ENCODE measurements at regions not wholly inside any gene's neighbourhood (a gene's known extent, or its start where the extent isn't known, plus 50 kb on each side); places are given as distances from the start of the nearest gene placed in this dataset.
A peak's percentile ranks its signal among the peaks of the same experiment; 100 is the strongest.

DNA sequence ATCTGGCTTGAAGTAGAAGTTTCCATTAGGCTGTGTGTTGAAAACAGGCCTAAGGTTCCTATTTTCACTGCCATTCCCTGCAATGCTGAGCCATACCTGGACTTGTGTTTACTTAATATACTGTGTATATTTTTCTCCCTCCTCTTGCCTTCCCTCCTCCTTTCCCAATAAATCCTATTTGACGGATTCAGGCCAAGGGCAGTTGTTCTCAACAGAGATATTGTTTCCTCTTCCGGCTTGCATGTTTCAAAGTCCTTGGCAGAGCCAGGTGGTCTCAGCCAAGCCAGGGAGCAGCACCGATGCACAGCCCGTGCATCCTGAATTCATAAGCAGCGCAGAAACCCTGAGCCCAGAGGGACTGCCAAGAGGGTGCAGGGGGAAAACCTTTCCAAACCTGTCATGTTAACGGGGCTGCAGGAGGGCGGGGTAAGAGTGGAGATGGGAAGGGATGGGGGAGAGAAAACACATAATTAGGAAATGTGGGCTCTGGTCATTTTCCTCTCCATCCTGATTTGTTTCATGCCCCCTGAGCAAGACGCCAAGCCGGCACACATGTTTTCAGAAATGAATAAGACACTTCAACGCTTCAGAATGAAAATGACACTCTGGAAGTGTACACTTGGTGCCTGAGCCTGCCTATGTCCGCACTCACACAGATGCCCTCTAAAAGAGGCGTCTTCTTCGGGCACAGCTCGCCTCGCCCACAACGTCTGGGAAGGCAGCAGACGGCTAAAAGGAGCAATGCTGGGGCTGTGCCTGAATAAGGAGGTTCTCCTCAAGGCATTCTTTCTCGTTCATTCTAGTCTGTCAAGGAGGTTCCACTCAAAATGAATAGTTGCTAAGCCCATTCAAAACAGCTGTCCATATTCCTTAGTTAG lies 149.3 kb upstream of the UBL3 start:
- TF ChIP-seq CTCF (IDR thresholded peaks at IDR 0.05; ENCODE audit: low read depth, low read length, missing control alignments), result no peak
- Histone ChIP-seq H3K27me3 (replicated peaks) (no peaks in the 10 kb centered on the region), H3K27ac (no peak overlapping the region), H3K4me3 (ENCODE audit: low read depth, low read length) (no peak overlapping the region), H3K36me3 (replicated peaks) (no peaks in the 10 kb centered on the region)
- no peak for DNase-seq
- in situ Hi-C loops (cut with HindIII; ENCODE audit: low pct_ligation_motif_present, low sequenced_read_pairs), result no loop called here

DNA sequence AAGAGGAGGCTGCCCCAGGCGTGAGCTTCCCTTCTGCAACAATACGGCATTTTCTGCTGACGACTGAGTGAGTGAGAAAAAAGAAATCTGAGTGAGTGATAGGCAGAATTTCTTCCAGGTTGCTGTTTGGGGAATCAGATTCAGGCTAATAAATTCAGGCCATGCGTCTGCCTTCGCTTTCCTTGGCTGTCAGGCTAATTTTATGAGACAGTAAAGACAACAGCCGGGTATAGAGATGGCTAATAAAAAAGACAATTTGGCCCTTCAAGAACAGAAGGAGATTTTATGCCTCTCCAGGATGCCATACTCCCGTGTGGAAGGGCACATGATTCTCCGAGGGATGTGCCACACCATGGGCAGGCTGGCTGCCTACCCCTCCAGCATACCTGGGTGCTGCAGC lies 145.9 kb upstream of the UBL3 start:
- no peaks in the 10 kb centered on the region for H3K27me3 ChIP-seq (replicated peaks)
- no peaks in the 10 kb centered on the region for H3K36me3 ChIP-seq (replicated peaks)
- no peak overlapping the region for H3K27ac ChIP-seq
- DNase-seq, result no peak
- no peak for TF ChIP-seq CTCF (IDR thresholded peaks at IDR 0.05; ENCODE audit: low read depth, low read length, missing control alignments)
- H3K4me3 ChIP-seq (ENCODE audit: low read depth, low read length), result no peak overlapping the region
- in situ Hi-C loops (cut with HindIII; ENCODE audit: low pct_ligation_motif_present, low sequenced_read_pairs), result no loop called here

DNA sequence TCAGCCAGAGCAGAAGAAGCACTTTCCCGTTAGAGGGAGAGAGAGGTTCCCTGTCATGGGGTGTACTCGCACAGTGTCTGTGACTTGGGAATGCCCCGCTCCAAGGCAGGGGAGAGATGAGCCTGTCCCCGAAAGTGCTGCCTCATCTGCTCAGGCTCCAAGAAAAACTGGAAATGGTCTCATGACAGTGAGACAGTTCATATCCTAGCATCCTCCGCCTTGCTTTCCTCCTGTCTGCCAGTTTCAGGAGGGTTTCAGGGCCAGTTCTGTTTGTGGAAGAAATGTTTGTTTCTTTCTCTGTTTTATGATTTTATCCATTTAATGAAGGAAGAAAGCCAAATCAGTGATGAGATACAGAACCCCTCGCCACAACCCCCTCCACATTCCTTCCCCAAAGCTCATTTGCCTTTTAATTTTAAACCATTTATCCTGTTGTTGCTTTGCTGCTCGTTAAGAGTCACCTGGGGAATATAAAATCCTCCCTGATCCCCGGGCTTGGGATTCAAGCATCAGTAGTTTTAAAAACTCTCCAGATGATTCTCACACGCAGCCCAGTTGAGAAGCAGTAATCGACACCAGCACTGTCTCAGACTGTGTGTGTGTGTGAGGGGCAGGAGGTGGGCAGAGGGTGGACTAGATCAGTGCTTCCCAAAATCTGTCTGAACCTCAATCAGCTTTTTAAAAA lies 144.6 kb upstream of the UBL3 start:
- in situ Hi-C loops (cut with HindIII; ENCODE audit: low pct_ligation_motif_present, low sequenced_read_pairs), result no loop called here
- no peak overlapping the region for H3K4me3 ChIP-seq (ENCODE audit: low read depth, low read length)
- no peaks in the 10 kb centered on the region for H3K27me3 ChIP-seq (replicated peaks)
- H3K27ac ChIP-seq, result no peak overlapping the region
- no peaks in the 10 kb centered on the region for H3K36me3 ChIP-seq (replicated peaks)
- no peak for DNase-seq
- TF ChIP-seq CTCF (IDR thresholded peaks at IDR 0.05; ENCODE audit: low read depth, low read length, missing control alignments), result no peak

DNA sequence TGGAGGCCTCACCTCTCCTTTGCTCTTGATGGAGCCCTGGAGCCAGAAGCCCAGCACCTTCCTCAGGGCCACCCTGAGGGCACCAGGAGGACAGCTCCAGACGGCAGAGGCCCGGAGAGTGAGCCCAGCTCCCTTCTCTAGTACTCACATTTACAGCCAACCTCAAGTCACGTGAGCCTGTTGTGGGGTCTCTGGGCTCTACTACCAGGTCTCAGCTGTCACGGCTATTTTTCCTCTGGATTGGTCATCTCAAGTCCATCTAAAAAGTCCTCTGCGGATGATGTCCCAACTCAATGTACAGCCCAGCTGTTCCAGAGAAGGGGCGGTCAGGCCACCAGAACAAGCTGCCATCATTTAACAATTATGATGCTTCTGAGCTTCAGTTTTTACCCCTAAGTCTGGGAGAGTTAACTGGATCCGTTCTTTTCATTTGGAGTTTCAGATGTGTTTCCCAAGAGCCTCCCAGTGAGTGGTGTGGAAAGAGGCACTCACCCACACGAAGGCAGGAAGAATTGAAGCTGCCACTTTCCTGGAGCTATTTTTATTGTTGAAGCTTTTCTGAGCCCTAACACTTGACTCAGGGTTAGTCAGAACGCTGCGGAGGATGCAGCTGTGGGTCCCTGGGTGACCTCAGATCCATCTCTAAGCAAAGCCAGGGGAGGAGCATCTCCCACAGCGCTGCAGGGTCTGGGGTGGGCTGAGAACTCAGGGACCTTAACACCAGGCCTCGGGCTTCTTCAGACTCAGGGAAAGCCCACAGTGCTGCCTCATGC lies 143.5 kb upstream of the UBL3 start:
- DNase-seq, result peak; percentile 47
- H3K27ac ChIP-seq, result no peak overlapping the region

DNA sequence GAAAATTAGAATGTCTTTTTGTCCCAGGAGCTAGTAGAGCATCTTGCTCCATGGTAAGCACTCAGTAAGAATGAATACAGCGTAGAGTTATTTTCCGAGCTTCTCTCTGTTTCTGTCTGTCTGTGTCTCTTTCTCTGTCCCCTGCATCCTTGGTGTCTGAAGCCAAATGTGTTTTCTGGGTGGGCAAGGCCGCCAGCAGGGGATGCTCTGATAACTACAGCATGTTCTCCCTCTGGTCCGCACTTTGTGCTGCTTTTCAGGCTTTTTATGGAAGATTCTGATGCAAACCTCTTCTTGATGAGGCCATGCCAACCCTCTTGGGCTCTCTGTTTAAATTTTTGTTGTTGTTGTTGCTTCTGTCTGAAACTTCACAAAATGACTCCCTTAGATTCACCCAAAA lies 142.8 kb upstream of the UBL3 start:
- TF ChIP-seq CTCF (IDR thresholded peaks at IDR 0.05; ENCODE audit: low read depth, low read length, missing control alignments), result peak; percentile 19
- H3K27ac ChIP-seq, result no peak overlapping the region
- no peaks in the 10 kb centered on the region for H3K36me3 ChIP-seq (replicated peaks)
- no peak overlapping the region for H3K4me3 ChIP-seq (ENCODE audit: low read depth, low read length)
- no peak for DNase-seq
- no peaks in the 10 kb centered on the region for H3K27me3 ChIP-seq (replicated peaks)
- in situ Hi-C loops (cut with HindIII; ENCODE audit: low pct_ligation_motif_present, low sequenced_read_pairs), result no loop called here

More for the DNA sequence above, 143.5 kb upstream of the UBL3 start:
- Histone ChIP-seq H3K4me3 (ENCODE audit: low read depth, low read length) (no peak overlapping the region), H3K27me3 (replicated peaks) (no peaks in the 10 kb centered on the region), H3K36me3 (replicated peaks) (no peaks in the 10 kb centered on the region)
- TF ChIP-seq CTCF (IDR thresholded peaks at IDR 0.05; ENCODE audit: low read depth, low read length, missing control alignments), result no peak
- in situ Hi-C loops (cut with HindIII; ENCODE audit: low pct_ligation_motif_present, low sequenced_read_pairs), result no loop called here
